DOHH2 (cell line): ENCODE measurements at regions not wholly inside any gene's neighbourhood (a gene's known extent, or its start where the extent isn't known, plus 50 kb on each side); places are given as distances from the start of the nearest gene placed in this dataset.

Experiments used
- H3F3A ChIP-seq: fragments of 200-600 bp; sonication (generic), shearing (Covaris generic); 2 replicates; pipeline ENCODE4 v1.6.0; 2016; ENCODE audit warnings: antibody characterized with exemption, mild to moderate bottlenecking; ENCODE audit not compliant: control insufficient read depth, insufficient read depth
- H3K27ac ChIP-seq: fragments of 200-600 bp; sonication (generic); 2 replicates; pipeline ENCODE4 v1.5.1; 2014; ENCODE audit warnings: low read depth, mild to moderate bottlenecking, low read length, moderate library complexity
- H3K27me3 ChIP-seq: fragments of 200-600 bp; sonication (generic); 2 replicates; pipeline ENCODE4 v1.6.1; 2014; ENCODE audit warnings: mild to moderate bottlenecking, low read length, mixed read lengths; ENCODE audit not compliant: control insufficient read depth
- H3K36me3 ChIP-seq: fragments of 200-600 bp; sonication (generic); 2 replicates; pipeline ENCODE4 v1.6.1; 2014; ENCODE audit warnings: mild to moderate bottlenecking, low read length, moderate library complexity, mixed read lengths; ENCODE audit not compliant: control insufficient read depth
- H3K4me1 ChIP-seq: fragments of 200-600 bp; sonication (generic); 2 replicates; pipeline ENCODE4 v1.6.1; 2014; ENCODE audit warnings: mild to moderate bottlenecking, low read length, mixed read lengths; ENCODE audit not compliant: control insufficient read depth
- H3K4me2 ChIP-seq: fragments of 200-600 bp; sonication (generic); 2 replicates; pipeline ENCODE4 v1.6.0; 2014; ENCODE audit warnings: mild to moderate bottlenecking, low read length, moderate library complexity
- H3K4me3 ChIP-seq: fragments of 200-600 bp; sonication (generic); 2 replicates; pipeline ENCODE4 v1.5.1; 2014; ENCODE audit warnings: mild to moderate bottlenecking, low read length, mixed read lengths
- H3K79me2 ChIP-seq: fragments of 200-600 bp; sonication (generic); 2 replicates; pipeline ENCODE4 v1.6.1; 2014; ENCODE audit warnings: mild to moderate bottlenecking, low read length, mixed read lengths; ENCODE audit not compliant: control insufficient read depth
- H3K9me2 ChIP-seq: fragments of 200-600 bp; sonication (generic); replicated peaks from 2 replicates; pipeline ENCODE4 v1.6.1; 2014; ENCODE audit warnings: mild to moderate bottlenecking, low read length, mixed read lengths; ENCODE audit not compliant: control insufficient read depth
- H3K9me3 ChIP-seq: fragments of 200-600 bp; sonication (generic); 2 replicates; pipeline ENCODE4 v1.6.1; 2014; ENCODE audit warnings: antibody characterized with exemption, low read length, mixed read lengths; ENCODE audit not compliant: control insufficient read depth, insufficient read depth
- H4K20me1 ChIP-seq: fragments of 200-600 bp; sonication (generic); 2 replicates; pipeline ENCODE4 v1.6.0; 2014; ENCODE audit warnings: low read depth, mild to moderate bottlenecking, antibody characterized with exemption, low read length, moderate library complexity; ENCODE audit not compliant: control insufficient read depth, insufficient read depth
- CTCF ChIP-seq: fragments of 200-600 bp; sonication (generic); IDR thresholded peaks from one replicate; pipeline ENCODE4 v1.5.1; 2014; ENCODE audit warnings: antibody characterized with exemption, mild to moderate bottlenecking, low read depth, low read length; ENCODE audit not compliant: poor library complexity, severe bottlenecking
- EZH2phosphoT487 ChIP-seq: fragments of 200-600 bp; sonication (generic); IDR thresholded peaks from 2 replicates; pipeline ENCODE4 v1.6.1; 2017; ENCODE audit warnings: borderline replicate concordance, mild to moderate bottlenecking, antibody characterized with exemption, low read length, moderate library complexity, mixed read lengths

- Histone ChIP-seq H3K36me3 (no peaks in the 10 kb centered on the region), H4K20me1 (no peaks in the 10 kb centered on the region), H3K79me2 (no peaks in the 10 kb centered on the region), H3K4me2 (no peak overlapping the region), H3K27me3 (no peaks in the 10 kb centered on the region), H3K4me3 (no peak overlapping the region), H3K27ac (no peak overlapping the region), H3K9me2 (no peaks in the 10 kb centered on the region; the same call in 1 of the 2 replicates), H3F3A (no peaks in the 10 kb centered on the region), H3K4me1 (no peaks in the 10 kb centered on the region), H3K9me3 (no peaks in the 10 kb centered on the region)
- TF ChIP-seq CTCF (no peak), EZH2phosphoT487 (no peak)
These were observed 132.1 kb downstream of the INHBA start for GRCh38 chr7:41570766-41571165.

- Histone ChIP-seq H3K4me3 (no peak overlapping the region), H3K4me2 (no peak overlapping the region), H3K9me3 (no peaks in the 10 kb centered on the region), H3K9me2 (no peaks in the 10 kb centered on the region; the same call in 1 of the 2 replicates), H3K27me3 (no peaks in the 10 kb centered on the region), H3K27ac (no peak overlapping the region), H3K36me3 (no peaks in the 10 kb centered on the region), H3K79me2 (no peaks in the 10 kb centered on the region), H3F3A (no peaks in the 10 kb centered on the region), H3K4me1 (no peaks in the 10 kb centered on the region), H4K20me1 (no peaks in the 10 kb centered on the region)
- no peak for TF ChIP-seq EZH2phosphoT487
- no peak for TF ChIP-seq CTCF
These were observed 134.8 kb downstream of the INHBA start for GRCh38 chr7:41568135-41568534.

- no peaks in the 10 kb centered on the region for H3K36me3 ChIP-seq
- H3F3A ChIP-seq: no peaks in the 10 kb centered on the region
- no peak overlapping the region for H3K27ac ChIP-seq
- H3K4me1 ChIP-seq: no peaks in the 10 kb centered on the region
- no peaks in the 10 kb centered on the region; the same call in 1 of the 2 replicates for H3K9me2 ChIP-seq
- H3K4me3 ChIP-seq: no peak overlapping the region
- H4K20me1 ChIP-seq: no peaks in the 10 kb centered on the region
- no peak for TF ChIP-seq EZH2phosphoT487
- TF ChIP-seq CTCF: no peak
- no peaks in the 10 kb centered on the region for H3K79me2 ChIP-seq
- H3K27me3 ChIP-seq: no peaks in the 10 kb centered on the region
- no peak overlapping the region for H3K4me2 ChIP-seq
- H3K9me3 ChIP-seq: no peaks in the 10 kb centered on the region
These were observed 135.2 kb downstream of the INHBA start for GRCh38 chr7:41567731-41568114.
